Dedifferentiated amniotic fluid mesenchymal stem cell (primary cell): ENCODE measurements at regions not wholly inside any gene's neighbourhood (a gene's known extent, or its start where the extent isn't known, plus 50 kb on each side); places are given as distances from the start of the nearest gene placed in this dataset.

Experiments used
- DNase-seq: peaks from one replicate; pipeline ENCODE4 v3.0.0-alpha.2; 2016; ENCODE audit errors: extremely low spot score

- no peak for DNase-seq
These were observed 380.6 kb upstream of the RBMS3 start for GRCh38 chr3:28900301-28900700.

GRCh38 chr3:28901018-28901417, 379.9 kb upstream of the RBMS3 start:
- DNase-seq: no peak

- no peak for DNase-seq
These were observed 377.7 kb upstream of the RBMS3 start for GRCh38 chr3:28903171-28903601.

- DNase-seq: no peak
These were observed 375.1 kb upstream of the RBMS3 start for GRCh38 chr3:28905798-28906197.

- DNase-seq: no peak
These were observed 374.1 kb upstream of the RBMS3 start for GRCh38 chr3:28906561-28907310.

- DNase-seq: no peak
These were observed 373.3 kb upstream of the RBMS3 start for GRCh38 chr3:28907616-28908015.

GRCh38 chr3:28912120-28912885, 368.6 kb upstream of the RBMS3 start:
- no peak for DNase-seq

- peak; percentile 23 for DNase-seq
These were observed 364.9 kb upstream of the RBMS3 start for GRCh38 chr3:28915741-28916500.

- DNase-seq: peak; percentile 57
These were observed 364.0 kb upstream of the RBMS3 start for GRCh38 chr3:28916713-28917499.

GRCh38 chr3:28917895-28918475, 362.9 kb upstream of the RBMS3 start:
- DNase-seq: no peak

GRCh38 chr3:28922376-28922775, 358.5 kb upstream of the RBMS3 start:
- no peak for DNase-seq

GRCh38 chr3:28923994-28924393, 356.9 kb upstream of the RBMS3 start:
- no peak for DNase-seq

- DNase-seq: no peak
These were observed 356.0 kb upstream of the RBMS3 start for GRCh38 chr3:28924744-28925360.

GRCh38 chr3:28933337-28933736, 347.5 kb upstream of the RBMS3 start:
- no peak for DNase-seq

GRCh38 chr3:28934126-28934813, 346.6 kb upstream of the RBMS3 start:
- DNase-seq: no peak

- no peak for DNase-seq
These were observed 345.7 kb upstream of the RBMS3 start for GRCh38 chr3:28935146-28935545.

GRCh38 chr3:28936154-28936553, 344.7 kb upstream of the RBMS3 start:
- DNase-seq: no peak

- DNase-seq: peak; percentile 74
These were observed 340.3 kb upstream of the RBMS3 start for GRCh38 chr3:28940530-28940929.

- DNase-seq: no peak
These were observed 339.9 kb upstream of the RBMS3 start for GRCh38 chr3:28940994-28941393.

- DNase-seq: no peak
These were observed 333.8 kb upstream of the RBMS3 start for GRCh38 chr3:28947061-28947460.
